Panc1 (cell line): ENCODE measurements at regions not wholly inside any gene's neighbourhood (a gene's known extent, or its start where the extent isn't known, plus 50 kb on each side); places are given as distances from the start of the nearest gene placed in this dataset.

ENCODE experiments used
- ATAC-seq: fragments of 200-7000 bp; cut with Tn5 transposase; 2 replicates; pipeline ENCODE4 v1.9.1; 2020; ENCODE audit warnings: mild to moderate bottlenecking, moderate library complexity
- BruUV-seq: library from RNA; stranded (reverse); fragments of 400-500 nt; replicated peaks from 2 replicates; lab custom pipeline; 2021; lab: Mats Ljungman, UMichigan
- CTCF ChIA-PET: fragments of 300-600 bp; sonication (Branson Sonifier 250); formaldehyde crosslinking; loops from one replicate; lab custom pipeline; 2022; ENCODE audit warnings: antibody characterized with exemption; lab: Charles Lee
- POLR2A ChIA-PET: fragments of 300-600 bp; sonication (Branson Sonifier 250); formaldehyde crosslinking; loops from one replicate; lab custom pipeline; 2022; ENCODE audit warnings: antibody characterized with exemption; lab: Charles Lee
- DNase-seq: peaks from one replicate; pipeline ENCODE4 v3.0.0-alpha.2; 2010; ENCODE audit warnings: low read depth, low spot score
- H3K27ac ChIP-seq: 2 replicates; pipeline ENCODE4 v1.5.1; 2011; ENCODE audit warnings: mild to moderate bottlenecking, low read length, inconsistent platforms
- H3K27me3 ChIP-seq: fragments of 200-500 bp; sonication (Bioruptor generic); 2 replicates; pipeline ENCODE4 v1.6.0; 2014; ENCODE audit warnings: low read length, inconsistent platforms; ENCODE audit not compliant: control insufficient read depth, insufficient read depth
- H3K36me3 ChIP-seq: fragments of 200-500 bp; sonication (Bioruptor generic); 2 replicates; pipeline ENCODE4 v1.5.1; 2014; ENCODE audit warnings: inconsistent platforms, mild to moderate bottlenecking, low read length, moderate library complexity; ENCODE audit not compliant: control insufficient read depth, insufficient read depth
- H3K4me1 ChIP-seq: 2 replicates; pipeline ENCODE4 v1.5.1; 2011; ENCODE audit warnings: inconsistent platforms, mild to moderate bottlenecking, low read length, moderate library complexity; ENCODE audit not compliant: control insufficient read depth, insufficient read depth
- H3K4me3 ChIP-seq, 2 experiments: 2 replicates each; pipeline ENCODE4 v1.5.1; 2011 to 2012; ENCODE audit warnings: low read depth in 2 of 2, low read length in 2 of 2, mild to moderate bottlenecking in 2 of 2, inconsistent platforms in 1 of 2, moderate library complexity in 1 of 2
- H3K9me3 ChIP-seq: fragments of 200-500 bp; sonication (Bioruptor generic); 2 replicates; pipeline ENCODE4 v1.5.1; 2014; ENCODE audit warnings: low read depth, mild to moderate bottlenecking, inconsistent platforms, low read length, moderate library complexity; ENCODE audit not compliant: control insufficient read depth, insufficient read depth
- CTCF ChIP-seq: fragments of 450-650 bp; IDR thresholded peaks from 2 replicates; pipeline ENCODE4 v1.5.1; 2017; ENCODE audit warnings: mild to moderate bottlenecking
- POLR2AphosphoS5 ChIP-seq: IDR thresholded peaks from 2 replicates; pipeline ENCODE4 v1.6.1; 2012; ENCODE audit warnings: mild to moderate bottlenecking, low read depth, low read length, moderate library complexity
- SIN3A ChIP-seq: IDR thresholded peaks from 2 replicates; pipeline ENCODE4 v1.6.1; 2012; ENCODE audit warnings: low read depth, mild to moderate bottlenecking, low read length, moderate library complexity, borderline replicate concordance; ENCODE audit not compliant: insufficient read depth
- TCF7L2 ChIP-seq: IDR thresholded peaks from 2 replicates; pipeline ENCODE4 v1.6.1; 2011; ENCODE audit warnings: mild to moderate bottlenecking, low read depth, low read length, inconsistent platforms
- in situ Hi-C: cut with HindIII; loops from 2 replicates; pipeline ENCODE4 v1.10.0; 2016; ENCODE audit warnings: low sequenced_read_pairs, low pct_unique_long_range_greater_than_20kb
- intact Hi-C: fragments of 100-400 bp; cut with micrococcal nuclease; formaldehyde crosslinking; loops from one replicate; pipeline ENCODE4 v1.10.0; 2022; ENCODE audit not compliant: unreplicated experiment
- TF ChIP-seq, protein P1 (sequence below), 2 experiments: IDR thresholded peaks; 2 replicates each; pipeline ENCODE4 v1.6.1; 2011 to 2012; ENCODE audit warnings: low read depth in 2 of 2, control low read depth in 1 of 2, low read length in 1 of 2, mild to moderate bottlenecking in 1 of 2, moderate library complexity in 1 of 2; ENCODE audit not compliant: insufficient read depth in 1 of 2

GRCh38 chr4:10878861-10879260 is 194.3 kb upstream of the CLNK start:
- ATAC-seq (no peak), DNase-seq (no peak)
- Histone ChIP-seq H3K9me3 (no peaks in the 10 kb centered on the region), H3K4me1 (no peaks in the 10 kb centered on the region), H3K27ac (no peak overlapping the region), H3K36me3 (no peaks in the 10 kb centered on the region), H3K4me3 (no peak overlapping the region), H3K27me3 (no peaks in the 10 kb centered on the region)
- no TSS peak for BruUV-seq
- POLR2A ChIA-PET: no interaction called here
- no peak for TF ChIP-seq TCF7L2
- TF ChIP-seq, protein P1, sequence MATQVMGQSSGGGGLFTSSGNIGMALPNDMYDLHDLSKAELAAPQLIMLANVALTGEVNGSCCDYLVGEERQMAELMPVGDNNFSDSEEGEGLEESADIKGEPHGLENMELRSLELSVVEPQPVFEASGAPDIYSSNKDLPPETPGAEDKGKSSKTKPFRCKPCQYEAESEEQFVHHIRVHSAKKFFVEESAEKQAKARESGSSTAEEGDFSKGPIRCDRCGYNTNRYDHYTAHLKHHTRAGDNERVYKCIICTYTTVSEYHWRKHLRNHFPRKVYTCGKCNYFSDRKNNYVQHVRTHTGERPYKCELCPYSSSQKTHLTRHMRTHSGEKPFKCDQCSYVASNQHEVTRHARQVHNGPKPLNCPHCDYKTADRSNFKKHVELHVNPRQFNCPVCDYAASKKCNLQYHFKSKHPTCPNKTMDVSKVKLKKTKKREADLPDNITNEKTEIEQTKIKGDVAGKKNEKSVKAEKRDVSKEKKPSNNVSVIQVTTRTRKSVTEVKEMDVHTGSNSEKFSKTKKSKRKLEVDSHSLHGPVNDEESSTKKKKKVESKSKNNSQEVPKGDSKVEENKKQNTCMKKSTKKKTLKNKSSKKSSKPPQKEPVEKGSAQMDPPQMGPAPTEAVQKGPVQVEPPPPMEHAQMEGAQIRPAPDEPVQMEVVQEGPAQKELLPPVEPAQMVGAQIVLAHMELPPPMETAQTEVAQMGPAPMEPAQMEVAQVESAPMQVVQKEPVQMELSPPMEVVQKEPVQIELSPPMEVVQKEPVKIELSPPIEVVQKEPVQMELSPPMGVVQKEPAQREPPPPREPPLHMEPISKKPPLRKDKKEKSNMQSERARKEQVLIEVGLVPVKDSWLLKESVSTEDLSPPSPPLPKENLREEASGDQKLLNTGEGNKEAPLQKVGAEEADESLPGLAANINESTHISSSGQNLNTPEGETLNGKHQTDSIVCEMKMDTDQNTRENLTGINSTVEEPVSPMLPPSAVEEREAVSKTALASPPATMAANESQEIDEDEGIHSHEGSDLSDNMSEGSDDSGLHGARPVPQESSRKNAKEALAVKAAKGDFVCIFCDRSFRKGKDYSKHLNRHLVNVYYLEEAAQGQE (IDR thresholded peaks at IDR 0.05; ENCODE audit: insufficient read depth in 1 of 2, low read depth in 2 of 2, low read length in 1 of 2): no peak
- no peak for TF ChIP-seq SIN3A
- TF ChIP-seq CTCF: no peak
- no peak for TF ChIP-seq POLR2AphosphoS5
- CTCF ChIA-PET: no interaction called here
- in situ Hi-C loops: no loop called here
- intact Hi-C loops: no loop called here

GRCh38 chr4:10877076-10877475 is 192.5 kb upstream of the CLNK start:
- H3K9me3 ChIP-seq: no peaks in the 10 kb centered on the region
- H3K36me3 ChIP-seq: no peaks in the 10 kb centered on the region
- no peaks in the 10 kb centered on the region for H3K4me1 ChIP-seq
- CTCF ChIA-PET: no interaction called here
- no peaks in the 10 kb centered on the region for H3K27me3 ChIP-seq
- no peak for TF ChIP-seq TCF7L2
- TF ChIP-seq SIN3A: no peak
- no peak for TF ChIP-seq CTCF
- no peak overlapping the region for H3K4me3 ChIP-seq
- ATAC-seq (no peak), DNase-seq (no peak)
- POLR2A ChIA-PET: no interaction called here
- no TSS peak for BruUV-seq
- intact Hi-C loops: no loop called here
- no peak overlapping the region for H3K27ac ChIP-seq
- in situ Hi-C loops: no loop called here
